GM20000 (cell line): ENCODE measurements at regions not wholly inside any gene's neighbourhood (a gene's known extent, or its start where the extent isn't known, plus 50 kb on each side); places are given as distances from the start of the nearest gene placed in this dataset.

Experiments used
- DNase-seq: peaks from one replicate; pipeline ENCODE4 v3.0.0; 2012; ENCODE audit warnings: low spot score
- TF ChIP-seq, protein P1 (sequence below): IDR thresholded peaks from 2 replicates; pipeline ENCODE4 v1.5.1; 2012; ENCODE audit warnings: mild to moderate bottlenecking, control low read depth; ENCODE audit errors: extremely low read depth, missing control alignments

DNA sequence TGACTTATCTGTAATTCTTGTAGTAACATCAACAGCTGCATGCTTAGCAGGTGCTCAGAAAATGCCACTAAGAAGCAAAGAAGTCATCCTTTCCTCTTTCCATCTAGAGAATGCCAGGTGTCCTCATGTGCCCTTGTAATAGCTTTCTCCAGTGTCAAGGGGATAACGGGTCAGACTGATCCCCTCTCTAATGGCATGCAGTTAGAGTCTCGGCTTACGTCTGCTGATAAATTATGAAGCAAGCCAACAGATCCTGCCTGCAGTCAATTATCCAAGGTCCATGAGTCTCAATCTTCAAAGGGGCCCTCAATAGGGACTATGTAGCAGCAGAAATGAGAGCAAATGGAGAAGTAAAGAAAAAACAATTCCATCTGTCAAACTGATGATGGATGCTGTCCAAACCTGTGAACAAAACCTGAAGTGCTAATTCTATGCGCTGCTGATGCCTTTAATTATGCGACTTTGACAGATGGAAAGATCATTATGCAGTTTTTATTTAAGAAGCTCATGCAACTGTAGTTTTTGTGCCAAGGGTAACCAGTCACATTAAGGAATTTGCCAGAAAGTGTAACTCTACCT, 162.8 kb upstream of the PEX5L start:
- TF ChIP-seq, protein P1, sequence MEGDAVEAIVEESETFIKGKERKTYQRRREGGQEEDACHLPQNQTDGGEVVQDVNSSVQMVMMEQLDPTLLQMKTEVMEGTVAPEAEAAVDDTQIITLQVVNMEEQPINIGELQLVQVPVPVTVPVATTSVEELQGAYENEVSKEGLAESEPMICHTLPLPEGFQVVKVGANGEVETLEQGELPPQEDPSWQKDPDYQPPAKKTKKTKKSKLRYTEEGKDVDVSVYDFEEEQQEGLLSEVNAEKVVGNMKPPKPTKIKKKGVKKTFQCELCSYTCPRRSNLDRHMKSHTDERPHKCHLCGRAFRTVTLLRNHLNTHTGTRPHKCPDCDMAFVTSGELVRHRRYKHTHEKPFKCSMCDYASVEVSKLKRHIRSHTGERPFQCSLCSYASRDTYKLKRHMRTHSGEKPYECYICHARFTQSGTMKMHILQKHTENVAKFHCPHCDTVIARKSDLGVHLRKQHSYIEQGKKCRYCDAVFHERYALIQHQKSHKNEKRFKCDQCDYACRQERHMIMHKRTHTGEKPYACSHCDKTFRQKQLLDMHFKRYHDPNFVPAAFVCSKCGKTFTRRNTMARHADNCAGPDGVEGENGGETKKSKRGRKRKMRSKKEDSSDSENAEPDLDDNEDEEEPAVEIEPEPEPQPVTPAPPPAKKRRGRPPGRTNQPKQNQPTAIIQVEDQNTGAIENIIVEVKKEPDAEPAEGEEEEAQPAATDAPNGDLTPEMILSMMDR, result no peak
- DNase-seq, result no peak

DNA sequence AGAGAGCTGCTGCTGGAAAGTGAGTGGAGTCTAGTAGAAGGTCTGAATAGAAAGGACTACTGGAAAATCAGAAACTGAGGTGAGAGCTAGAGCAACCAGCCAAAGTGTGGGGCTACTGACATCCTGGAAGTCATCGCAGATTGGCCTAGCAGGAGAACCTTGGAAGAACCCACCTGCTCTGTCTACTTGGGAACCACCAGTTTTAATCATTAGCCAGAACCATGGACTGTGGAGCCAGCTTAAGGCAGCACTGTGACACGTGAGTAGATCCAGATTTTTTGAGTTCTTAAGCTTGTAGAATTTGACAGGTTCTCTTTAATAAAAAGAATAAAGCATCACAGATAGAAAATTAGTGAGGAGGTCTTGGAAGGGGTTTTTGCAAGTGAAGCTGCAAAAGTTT, 179.1 kb upstream of the PEX5L start:
- no peak for DNase-seq
- TF ChIP-seq, protein P1, result no peak

DNA sequence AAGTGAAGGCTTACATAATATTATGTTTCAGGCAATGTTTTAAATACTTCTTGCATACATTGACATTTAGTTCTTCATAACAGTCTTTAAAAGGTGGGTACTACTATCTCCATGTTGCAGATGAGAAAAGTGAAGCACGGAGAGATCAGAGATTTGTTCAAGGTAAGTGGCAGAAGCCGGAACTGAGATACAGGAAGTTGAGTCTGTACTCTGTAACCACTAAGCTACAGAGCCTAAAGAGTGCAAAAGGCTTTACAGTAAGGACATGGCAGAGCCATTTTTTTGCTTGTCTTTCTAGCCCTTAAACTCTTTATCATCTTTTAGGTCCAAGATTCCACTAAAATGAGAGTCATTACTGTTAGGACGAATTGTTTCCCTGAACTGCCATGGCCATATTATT, 186.5 kb upstream of the PEX5L start:
- DNase-seq, result no peak
- TF ChIP-seq, protein P1, result no peak

DNA sequence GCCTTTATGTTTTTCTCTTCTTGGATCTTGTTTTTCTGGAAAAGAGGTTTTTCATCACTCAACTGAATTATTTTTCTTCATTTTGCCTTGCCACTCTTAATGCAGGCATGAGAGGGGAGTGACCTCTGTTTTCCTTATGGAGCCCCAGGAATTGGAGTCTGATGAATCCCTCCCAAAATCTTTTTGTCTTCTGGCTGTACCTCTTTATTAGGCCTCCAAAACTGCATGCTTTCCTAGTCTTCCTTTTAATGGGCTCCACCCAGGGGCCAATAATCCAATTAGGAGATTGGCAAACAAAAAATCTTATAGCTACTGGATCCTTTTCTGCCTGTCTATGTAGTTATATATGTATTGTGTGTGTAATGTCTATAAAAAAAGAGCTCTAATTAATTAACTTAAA, 192.4 kb upstream of the PEX5L start:
- TF ChIP-seq, protein P1, result no peak
- no peak for DNase-seq

DNA sequence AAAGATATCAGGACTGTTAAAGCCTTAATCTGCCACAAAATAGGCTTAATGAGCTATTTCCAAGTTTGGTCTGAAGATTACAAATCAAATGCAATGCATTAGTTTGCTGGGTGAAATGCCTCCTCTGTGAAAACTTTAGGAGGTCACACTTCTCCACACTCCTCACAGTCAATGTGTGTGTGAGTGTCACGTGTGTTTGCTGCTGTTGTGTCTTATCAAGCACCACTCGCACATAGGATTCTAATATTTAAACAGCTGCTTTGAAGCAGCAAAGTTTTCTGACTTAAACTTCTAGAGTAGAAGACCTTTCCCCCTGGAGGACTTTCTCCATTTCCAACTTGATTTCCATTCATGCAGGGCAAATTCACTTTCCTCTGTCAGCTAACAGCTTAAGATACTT, 203.2 kb upstream of the PEX5L start:
- no peak for DNase-seq
- TF ChIP-seq, protein P1, result no peak

DNA sequence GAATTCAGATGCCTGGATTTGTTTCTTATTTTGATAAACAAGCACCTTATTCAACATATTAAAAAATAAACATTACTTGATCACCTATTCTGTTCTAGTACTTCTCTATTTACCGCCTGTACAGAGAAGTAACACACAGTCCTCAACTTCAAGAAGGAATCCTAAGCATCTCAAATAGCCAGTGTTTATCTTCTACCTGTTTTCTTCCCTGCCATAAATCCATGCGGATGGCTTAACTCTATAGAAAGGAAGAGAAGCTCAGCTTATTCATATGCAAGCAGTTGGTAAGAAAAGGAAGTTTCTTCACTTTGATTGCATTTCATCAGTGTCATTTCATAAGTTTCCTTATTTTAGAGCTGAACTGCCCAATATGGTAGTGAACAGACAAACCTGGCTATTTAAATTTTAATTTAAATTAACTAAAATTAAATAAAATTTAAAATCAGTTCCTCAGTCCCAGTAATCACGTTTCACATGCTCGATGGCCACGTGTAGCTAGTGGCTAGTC, 210.0 kb upstream of the PEX5L start:
- TF ChIP-seq, protein P1, result no peak

DNA sequence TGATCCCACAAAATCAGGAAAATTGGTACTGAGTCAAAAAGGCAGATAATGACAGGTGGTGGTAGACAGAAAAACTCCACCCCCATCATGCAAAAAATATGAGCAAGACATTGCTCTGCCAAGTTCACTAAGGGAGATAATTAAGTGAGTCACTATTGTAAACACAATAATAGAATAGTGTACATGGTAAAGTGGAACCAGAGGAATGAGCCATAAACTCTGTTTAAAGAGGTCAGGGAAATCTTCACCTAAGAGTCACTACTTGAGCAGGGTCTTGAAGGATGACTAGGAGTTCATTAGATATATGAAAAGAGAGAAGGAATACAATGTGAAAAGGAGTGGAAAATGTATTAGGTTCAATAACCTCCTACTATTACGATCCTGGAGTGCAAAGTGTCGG, 213.4 kb upstream of the PEX5L start:
- TF ChIP-seq, protein P1, result no peak

More for the DNA sequence above, 210.0 kb upstream of the PEX5L start:
- DNase-seq, result no peak

More for the DNA sequence above, 213.4 kb upstream of the PEX5L start:
- DNase-seq, result no peak
